DND-41 (cell line): ENCODE measurements at regions not wholly inside any gene's neighbourhood (a gene's known extent, or its start where the extent isn't known, plus 50 kb on each side); places are given as distances from the start of the nearest gene placed in this dataset.

Experiments used
- ATAC-seq: fragments of 200-7000 bp; cut with Tn5 transposase; 3 replicates; pipeline ENCODE4 v1.9.1; 2021; ENCODE audit warnings: low read depth; ENCODE audit not compliant: insufficient read depth
- DNase-seq: peaks from one replicate; pipeline ENCODE4 v3.0.0-alpha.2; 2020
- H2AFZ ChIP-seq: 2 replicates; pipeline ENCODE4 v1.6.0; 2012; ENCODE audit warnings: low read depth, low read length
- H3K27ac ChIP-seq: 2 replicates; pipeline ENCODE4 v1.5.1; 2012; ENCODE audit warnings: low read length, inconsistent platforms
- H3K27me3 ChIP-seq: fragments of 200-600 bp; sonication (generic); 2 replicates; pipeline ENCODE4 v1.6.0; 2012; ENCODE audit warnings: low read length, mild to moderate bottlenecking, inconsistent platforms; ENCODE audit not compliant: insufficient read depth, poor library complexity
- H3K36me3 ChIP-seq: 2 replicates; pipeline ENCODE4 v1.5.1; 2012; ENCODE audit warnings: low read length, inconsistent platforms; ENCODE audit not compliant: insufficient read depth
- H3K4me1 ChIP-seq: 2 replicates; pipeline ENCODE4 v1.5.1; 2012; ENCODE audit warnings: mild to moderate bottlenecking, low read length; ENCODE audit not compliant: insufficient read depth
- H3K4me2 ChIP-seq: 2 replicates; pipeline ENCODE4 v1.6.0; 2012; ENCODE audit warnings: mild to moderate bottlenecking, moderate library complexity, low read length, inconsistent platforms; ENCODE audit not compliant: insufficient read depth
- H3K4me3 ChIP-seq, 2 experiments: fragments of 200-600 bp in 1 of 2; shearing (Covaris generic) in 1 of 2; 2 replicates each; pipeline ENCODE4 v1.5.1; 2012 to 2016; ENCODE audit warnings: inconsistent platforms in 2 of 2, low read length in 2 of 2, mild to moderate bottlenecking in 2 of 2, low read depth in 1 of 2, moderate library complexity in 1 of 2
- H3K79me2 ChIP-seq: 2 replicates; pipeline ENCODE4 v1.6.0; 2012; ENCODE audit warnings: low read length, inconsistent platforms; ENCODE audit not compliant: insufficient read depth
- H3K9ac ChIP-seq: 2 replicates; pipeline ENCODE4 v1.6.0; 2012; ENCODE audit warnings: low read depth, mild to moderate bottlenecking, inconsistent platforms, low read length, moderate library complexity
- H3K9me3 ChIP-seq: 2 replicates; pipeline ENCODE4 v1.5.1; 2012; ENCODE audit warnings: low read length, moderate library complexity, mild to moderate bottlenecking, inconsistent platforms; ENCODE audit not compliant: insufficient read depth, severe bottlenecking
- H4K20me1 ChIP-seq: 2 replicates; pipeline ENCODE4 v1.6.0; 2012; ENCODE audit warnings: low read length; ENCODE audit not compliant: insufficient read depth
- CTCF ChIP-seq: IDR thresholded peaks from 2 replicates; pipeline ENCODE4 v1.5.1; 2012; ENCODE audit warnings: borderline replicate concordance, low read length, moderate library complexity, mild to moderate bottlenecking; ENCODE audit not compliant: poor library complexity, severe bottlenecking; ENCODE audit errors: extremely low read depth
- EZH2 ChIP-seq: IDR thresholded peaks from 3 replicates; pipeline ENCODE4 v1.6.1; 2012; ENCODE audit warnings: borderline replicate concordance, low read depth, mild to moderate bottlenecking, moderate library complexity, low read length, inconsistent platforms; ENCODE audit not compliant: severe bottlenecking

GRCh38 chr5:4866131-4866659 is 273.9 kb upstream of the ADAMTS16 start:
- Histone ChIP-seq H3K9me3 (peaks cover 3% of the 10 kb centered on the region), H3K4me2 (no peak overlapping the region), H3K9ac (no peak overlapping the region), H3K4me1 (no peaks in the 10 kb centered on the region), H3K4me3 (no peak overlapping the region), H3K27me3 (peaks cover 3% of the 10 kb centered on the region), H3K79me2 (no peaks in the 10 kb centered on the region), H3K36me3 (no peaks in the 10 kb centered on the region), H4K20me1 (no peaks in the 10 kb centered on the region), H3K27ac (no peak overlapping the region), H2AFZ (no peak overlapping the region)
- ATAC-seq (no peak), DNase-seq (no peak)
- TF ChIP-seq CTCF (no peak), EZH2 (no peak)

- no peak for DNase-seq
These were observed 273.3 kb upstream of the ADAMTS16 start for GRCh38 chr5:4866817-4867216.

GRCh38 chr5:4868140-4868735 is 271.9 kb upstream of the ADAMTS16 start:
- DNase-seq: peak; percentile 69
- H3K27me3 ChIP-seq: peaks cover 13% of the 10 kb centered on the region

More at GRCh38 chr5:4866817-4867216, 273.3 kb upstream of the ADAMTS16 start:
- Histone ChIP-seq H3K9me3 (peaks cover 3% of the 10 kb centered on the region), H2AFZ (no peak overlapping the region), H3K36me3 (no peaks in the 10 kb centered on the region), H3K9ac (no peak overlapping the region), H3K27me3 (peaks cover 7% of the 10 kb centered on the region), H3K4me3 (no peak overlapping the region), H3K79me2 (no peaks in the 10 kb centered on the region), H3K27ac (no peak overlapping the region), H3K4me2 (no peak overlapping the region), H4K20me1 (no peaks in the 10 kb centered on the region), H3K4me1 (no peaks in the 10 kb centered on the region)
- no peak for TF ChIP-seq CTCF
- no peak for TF ChIP-seq EZH2
- no peak for ATAC-seq

More at GRCh38 chr5:4868140-4868735, 271.9 kb upstream of the ADAMTS16 start:
- Histone ChIP-seq H3K79me2 (no peaks in the 10 kb centered on the region), H3K9ac (no peak overlapping the region), H4K20me1 (no peaks in the 10 kb centered on the region), H2AFZ (no peak overlapping the region), H3K4me1 (no peaks in the 10 kb centered on the region), H3K27ac (no peak overlapping the region), H3K36me3 (no peaks in the 10 kb centered on the region), H3K4me2 (no peak overlapping the region), H3K4me3 (no peak overlapping the region), H3K9me3 (peaks cover 3% of the 10 kb centered on the region)
- peak; percentile 69 for ATAC-seq
- TF ChIP-seq CTCF (peak; percentile 92), EZH2 (no peak)
